ENCODE measurements at regions not wholly inside any gene's neighbourhood (a gene's known extent, or its start where the extent isn't known, plus 50 kb on each side); places are given as distances from the start of the nearest gene placed in this dataset.

- TF ChIP-seq, protein P1, sequence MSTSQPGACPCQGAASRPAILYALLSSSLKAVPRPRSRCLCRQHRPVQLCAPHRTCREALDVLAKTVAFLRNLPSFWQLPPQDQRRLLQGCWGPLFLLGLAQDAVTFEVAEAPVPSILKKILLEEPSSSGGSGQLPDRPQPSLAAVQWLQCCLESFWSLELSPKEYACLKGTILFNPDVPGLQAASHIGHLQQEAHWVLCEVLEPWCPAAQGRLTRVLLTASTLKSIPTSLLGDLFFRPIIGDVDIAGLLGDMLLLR (CRISPR knock-in tag; IDR thresholded peaks at IDR 0.05), result no peak
- TF ChIP-seq ZNF563 (CRISPR knock-in tag; IDR thresholded peaks at IDR 0.05), result no peak
- TF ChIP-seq, protein P2, sequence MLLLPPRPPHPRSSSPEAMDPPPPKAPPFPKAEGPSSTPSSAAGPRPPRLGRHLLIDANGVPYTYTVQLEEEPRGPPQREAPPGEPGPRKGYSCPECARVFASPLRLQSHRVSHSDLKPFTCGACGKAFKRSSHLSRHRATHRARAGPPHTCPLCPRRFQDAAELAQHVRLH (CRISPR knock-in tag; IDR thresholded peaks at IDR 0.05; ENCODE audit: borderline replicate concordance, low read depth), result no peak
- TF ChIP-seq KLF6 (CRISPR knock-in tag; IDR thresholded peaks at IDR 0.05), result no peak
- no peak for TF ChIP-seq ZC3H4 (CRISPR knock-in tag; IDR thresholded peaks at IDR 0.05; ENCODE audit: borderline replicate concordance)
Observed at GRCh38 chr3:10599017-10599416, 93.6 kb upstream of the ATP2B2 start (continued).

- Histone ChIP-seq H3K27me3 (ENCODE audit: control insufficient read depth in 1 of 2, insufficient read depth in 2 of 2, low read length in 2 of 2) (peaks cover 0 to 7% of the 10 kb centered on the region in 2 experiments; a peak in 2 of 5 replicates), H3K4me1 (ENCODE audit: insufficient read depth, low read length) (peaks cover 33% of the 10 kb centered on the region), H4K20me1 (ENCODE audit: insufficient read depth, low read length) (no peaks in the 10 kb centered on the region), H3K27ac (ENCODE audit: extremely low read length, insufficient read depth, low read length) (no peak overlapping the region), H3K79me2 (ENCODE audit: insufficient read depth, low read length) (no peaks in the 10 kb centered on the region), H3K9me3 (ENCODE audit: low read length) (no peaks in the 10 kb centered on the region), H3K9ac (ENCODE audit: insufficient read depth, low read depth, low read length) (no peak overlapping the region), H2AFZ (ENCODE audit: low read length) (no peak overlapping the region), H3K4me2 (ENCODE audit: low read depth, low read length) (no peak overlapping the region; the same call in 1 of the 2 replicates), H3K4me3 (replicated peaks in 1 of 3; ENCODE audit: insufficient read depth in 1 of 3, low read depth in 2 of 3, low read length in 3 of 3) (no peak overlapping the region), H3K36me3 (replicated peaks in 1 of 2; ENCODE audit: control insufficient read depth in 1 of 2, insufficient read depth in 2 of 2, low read length in 2 of 2) (no peaks in the 10 kb centered on the region)
- ATAC-seq (no peak), FAIRE-seq (no peak), DNase-seq (ENCODE audit: low spot score) (peak; percentile 10)
- BruUV-seq (replicated peaks), result no TSS peak
- intact Hi-C loops (cut with micrococcal nuclease; ENCODE audit: unreplicated experiment) (no loop called here), in situ Hi-C loops (cut with HindIII; ENCODE audit: extremely low pct_ligation_motif_present, low pct_unique_long_range_greater_than_20kb) (no loop called here)
- WGBS (ENCODE audit: low lambda C conversion rate), result 10% methylated on average over 9 of the region's 9 CpGs
- CTCF ChIA-PET (ENCODE audit: low intra/inter-chr PET ratio, low total read pairs), result no interaction called here
- POLR2A ChIA-PET, result no interaction called here
- TF ChIP-seq PAF1 (CRISPR knock-in tag; IDR thresholded peaks at IDR 0.05), result no peak
- TF ChIP-seq, protein P3, sequence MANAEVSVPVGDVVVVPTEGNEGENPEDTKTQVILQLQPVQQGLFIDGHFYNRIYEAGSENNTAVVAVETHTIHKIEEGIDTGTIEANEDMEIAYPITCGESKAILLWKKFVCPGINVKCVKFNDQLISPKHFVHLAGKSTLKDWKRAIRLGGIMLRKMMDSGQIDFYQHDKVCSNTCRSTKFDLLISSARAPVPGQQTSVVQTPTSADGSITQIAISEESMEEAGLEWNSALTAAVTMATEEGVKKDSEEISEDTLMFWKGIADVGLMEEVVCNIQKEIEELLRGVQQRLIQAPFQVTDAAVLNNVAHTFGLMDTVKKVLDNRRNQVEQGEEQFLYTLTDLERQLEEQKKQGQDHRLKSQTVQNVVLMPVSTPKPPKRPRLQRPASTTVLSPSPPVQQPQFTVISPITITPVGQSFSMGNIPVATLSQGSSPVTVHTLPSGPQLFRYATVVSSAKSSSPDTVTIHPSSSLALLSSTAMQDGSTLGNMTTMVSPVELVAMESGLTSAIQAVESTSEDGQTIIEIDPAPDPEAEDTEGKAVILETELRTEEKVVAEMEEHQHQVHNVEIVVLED (CRISPR knock-in tag; IDR thresholded peaks at IDR 0.05; ENCODE audit: borderline replicate concordance), result no peak
- TF ChIP-seq, protein P4, sequence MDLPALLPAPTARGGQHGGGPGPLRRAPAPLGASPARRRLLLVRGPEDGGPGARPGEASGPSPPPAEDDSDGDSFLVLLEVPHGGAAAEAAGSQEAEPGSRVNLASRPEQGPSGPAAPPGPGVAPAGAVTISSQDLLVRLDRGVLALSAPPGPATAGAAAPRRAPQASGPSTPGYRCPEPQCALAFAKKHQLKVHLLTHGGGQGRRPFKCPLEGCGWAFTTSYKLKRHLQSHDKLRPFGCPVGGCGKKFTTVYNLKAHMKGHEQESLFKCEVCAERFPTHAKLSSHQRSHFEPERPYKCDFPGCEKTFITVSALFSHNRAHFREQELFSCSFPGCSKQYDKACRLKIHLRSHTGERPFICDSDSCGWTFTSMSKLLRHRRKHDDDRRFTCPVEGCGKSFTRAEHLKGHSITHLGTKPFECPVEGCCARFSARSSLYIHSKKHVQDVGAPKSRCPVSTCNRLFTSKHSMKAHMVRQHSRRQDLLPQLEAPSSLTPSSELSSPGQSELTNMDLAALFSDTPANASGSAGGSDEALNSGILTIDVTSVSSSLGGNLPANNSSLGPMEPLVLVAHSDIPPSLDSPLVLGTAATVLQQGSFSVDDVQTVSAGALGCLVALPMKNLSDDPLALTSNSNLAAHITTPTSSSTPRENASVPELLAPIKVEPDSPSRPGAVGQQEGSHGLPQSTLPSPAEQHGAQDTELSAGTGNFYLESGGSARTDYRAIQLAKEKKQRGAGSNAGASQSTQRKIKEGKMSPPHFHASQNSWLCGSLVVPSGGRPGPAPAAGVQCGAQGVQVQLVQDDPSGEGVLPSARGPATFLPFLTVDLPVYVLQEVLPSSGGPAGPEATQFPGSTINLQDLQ (CRISPR knock-in tag; IDR thresholded peaks at IDR 0.05), result no peak
- TF ChIP-seq, protein P5, sequence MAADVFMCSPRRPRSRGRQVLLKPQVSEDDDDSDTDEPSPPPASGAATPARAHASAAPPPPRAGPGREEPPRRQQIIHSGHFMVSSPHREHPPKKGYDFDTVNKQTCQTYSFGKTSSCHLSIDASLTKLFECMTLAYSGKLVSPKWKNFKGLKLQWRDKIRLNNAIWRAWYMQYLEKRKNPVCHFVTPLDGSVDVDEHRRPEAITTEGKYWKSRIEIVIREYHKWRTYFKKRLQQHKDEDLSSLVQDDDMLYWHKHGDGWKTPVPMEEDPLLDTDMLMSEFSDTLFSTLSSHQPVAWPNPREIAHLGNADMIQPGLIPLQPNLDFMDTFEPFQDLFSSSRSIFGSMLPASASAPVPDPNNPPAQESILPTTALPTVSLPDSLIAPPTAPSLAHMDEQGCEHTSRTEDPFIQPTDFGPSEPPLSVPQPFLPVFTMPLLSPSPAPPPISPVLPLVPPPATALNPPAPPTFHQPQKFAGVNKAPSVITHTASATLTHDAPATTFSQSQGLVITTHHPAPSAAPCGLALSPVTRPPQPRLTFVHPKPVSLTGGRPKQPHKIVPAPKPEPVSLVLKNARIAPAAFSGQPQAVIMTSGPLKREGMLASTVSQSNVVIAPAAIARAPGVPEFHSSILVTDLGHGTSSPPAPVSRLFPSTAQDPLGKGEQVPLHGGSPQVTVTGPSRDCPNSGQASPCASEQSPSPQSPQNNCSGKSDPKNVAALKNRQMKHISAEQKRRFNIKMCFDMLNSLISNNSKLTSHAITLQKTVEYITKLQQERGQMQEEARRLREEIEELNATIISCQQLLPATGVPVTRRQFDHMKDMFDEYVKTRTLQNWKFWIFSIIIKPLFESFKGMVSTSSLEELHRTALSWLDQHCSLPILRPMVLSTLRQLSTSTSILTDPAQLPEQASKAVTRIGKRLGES (CRISPR knock-in tag; IDR thresholded peaks at IDR 0.05; ENCODE audit: borderline replicate concordance), result no peak
Observed at GRCh38 chr3:10599444-10599843, 94.1 kb upstream of the ATP2B2 start.

All from HepG2 (cell line).